DOHH2 (cell line): ENCODE measurements at regions not wholly inside any gene's neighbourhood (a gene's known extent, or its start where the extent isn't known, plus 50 kb on each side); places are given as distances from the start of the nearest gene placed in this dataset.

Source experiments
- CTCF ChIP-seq: fragments of 200-600 bp; sonication (generic); IDR thresholded peaks from one replicate; pipeline ENCODE4 v1.5.1; 2014; ENCODE audit warnings: antibody characterized with exemption, mild to moderate bottlenecking, low read depth, low read length; ENCODE audit not compliant: poor library complexity, severe bottlenecking
- EZH2phosphoT487 ChIP-seq: fragments of 200-600 bp; sonication (generic); IDR thresholded peaks from 2 replicates; pipeline ENCODE4 v1.6.1; 2017; ENCODE audit warnings: borderline replicate concordance, mild to moderate bottlenecking, antibody characterized with exemption, low read length, moderate library complexity, mixed read lengths

GRCh38 chr10:120989279-120989678, 138.1 kb downstream of the WDR11 start:
- TF ChIP-seq CTCF = no peak
- TF ChIP-seq EZH2phosphoT487 = no peak
